Fibroblast of skin of left quadriceps (primary cell): ENCODE measurements at regions not wholly inside any gene's neighbourhood (a gene's known extent, or its start where the extent isn't known, plus 50 kb on each side); places are given as distances from the start of the nearest gene placed in this dataset.

ENCODE experiments used
- DNase-seq, 2 experiments: peaks; one replicate each; pipeline ENCODE4 v3.0.0-alpha.2; 2013; ENCODE audit warnings: low read depth in 2 of 2

DNA sequence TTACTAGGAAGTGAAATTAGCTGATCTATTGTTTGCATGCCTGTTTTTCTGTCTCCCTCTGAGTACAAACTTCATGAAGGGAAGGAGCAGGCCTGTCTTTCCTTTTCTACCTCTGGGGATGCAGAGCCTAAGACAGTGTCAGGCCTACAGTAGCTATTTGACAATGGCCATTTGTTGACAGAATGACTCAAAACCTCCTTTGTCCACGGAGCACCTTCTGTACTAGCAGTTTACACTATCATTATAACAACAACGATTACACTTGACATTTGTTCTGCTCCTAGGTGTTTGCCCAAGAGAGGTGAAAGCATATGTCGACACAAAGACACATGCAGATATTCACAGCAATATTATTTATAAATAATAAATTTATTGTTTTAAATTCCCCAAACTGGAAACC, 132.3 kb upstream of the IRX3 start:
- DNase-seq: no peak

GRCh38 chr16:54417384-54417783, 130.8 kb upstream of the IRX3 start:
- DNase-seq: no peak

DNA sequence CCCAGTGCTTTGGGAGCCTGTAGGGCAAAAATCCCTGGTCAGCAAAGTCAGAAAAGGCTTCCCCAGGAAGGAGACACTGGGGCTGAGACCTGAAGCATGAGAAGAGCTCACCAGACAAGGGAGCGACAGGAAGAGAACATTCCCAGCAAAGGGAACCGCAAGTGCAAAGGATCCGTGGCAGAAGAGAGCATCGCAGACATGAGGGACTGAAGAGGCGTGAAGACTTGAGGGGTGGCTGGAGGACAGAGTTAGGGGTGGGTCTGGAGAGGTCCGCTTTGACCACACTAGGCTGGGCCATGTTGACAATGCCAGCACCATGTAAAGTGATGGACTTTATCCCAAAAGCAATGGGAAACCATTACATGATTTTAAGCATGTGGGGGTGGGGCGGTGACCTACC, 128.1 kb upstream of the IRX3 start:
- DNase-seq: no peak

DNA sequence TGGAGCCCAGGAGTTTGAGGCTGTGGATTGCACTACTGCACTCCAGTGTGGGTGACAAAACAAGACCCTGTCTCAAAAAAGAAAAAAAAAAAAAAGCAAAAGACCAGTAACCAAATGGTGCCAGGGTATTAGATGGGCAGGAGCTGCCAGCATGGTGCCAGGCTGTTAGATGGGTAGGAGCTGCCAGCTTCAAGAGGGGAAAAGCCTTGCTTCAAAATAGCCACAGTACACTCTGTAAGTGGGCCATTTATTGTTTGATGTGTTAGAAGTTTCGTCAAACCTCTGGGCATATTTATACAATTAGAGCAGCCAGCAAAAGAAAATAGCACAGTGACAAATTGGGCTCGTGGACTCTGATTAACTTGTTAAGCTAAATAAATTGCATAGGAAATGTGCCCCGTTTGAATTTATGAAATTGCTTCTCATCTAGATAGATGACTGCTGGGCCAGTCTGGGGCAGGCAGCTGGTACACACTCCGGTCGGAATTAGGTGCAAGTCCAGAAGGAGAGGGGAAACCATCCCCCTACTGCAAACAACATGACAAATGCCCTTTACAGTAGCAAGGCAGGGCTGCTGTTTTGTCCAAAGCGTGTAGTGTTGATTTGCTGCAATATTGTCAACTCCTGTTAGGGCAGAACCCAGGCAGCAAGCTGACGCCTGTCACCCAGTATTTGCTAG, 126.3 kb upstream of the IRX3 start:
- DNase-seq: no peak

- no peak for DNase-seq
Measured at GRCh38 chr16:54412037-54412436, 125.5 kb upstream of the IRX3 start.

DNA sequence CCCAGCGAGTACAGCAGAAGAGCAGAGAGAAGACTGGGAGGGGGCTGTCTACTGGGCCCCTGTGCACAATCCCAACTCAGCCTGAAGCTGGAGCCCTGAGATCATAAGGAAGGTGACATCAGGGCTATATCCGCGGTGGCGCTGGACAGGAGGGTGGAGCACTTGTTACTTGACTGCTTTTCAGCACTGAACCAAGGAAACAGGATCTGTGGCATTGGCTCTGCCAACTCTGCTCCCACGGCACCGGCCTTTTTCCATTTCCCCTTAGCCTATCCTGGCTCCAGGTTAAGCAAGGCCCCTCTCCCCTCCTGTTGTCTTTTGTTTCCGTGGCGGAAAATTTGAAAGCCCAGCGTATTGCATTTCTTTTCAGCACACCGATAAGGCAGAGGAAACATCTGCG, 125.0 kb upstream of the IRX3 start:
- DNase-seq: no peak

DNA sequence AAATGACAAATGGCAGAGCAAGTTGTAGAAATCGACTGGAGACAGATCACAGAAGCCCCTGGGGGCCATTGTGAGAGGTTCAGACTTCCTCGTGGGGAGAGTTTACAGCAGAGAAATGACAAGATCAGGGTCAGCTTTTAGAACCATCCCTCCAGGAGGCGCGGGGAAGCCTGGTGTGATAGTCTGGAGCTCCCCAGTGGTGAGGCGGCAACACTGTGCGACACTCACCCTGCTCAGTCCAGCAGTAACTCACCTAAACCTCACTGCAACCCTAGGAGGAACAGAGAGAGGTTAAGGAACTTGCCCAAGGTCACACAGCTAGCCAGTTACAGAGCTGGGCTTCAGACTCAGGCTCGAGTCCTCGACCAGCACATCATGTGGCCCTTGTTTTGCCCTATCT, 123.4 kb upstream of the IRX3 start:
- DNase-seq: no peak

DNA sequence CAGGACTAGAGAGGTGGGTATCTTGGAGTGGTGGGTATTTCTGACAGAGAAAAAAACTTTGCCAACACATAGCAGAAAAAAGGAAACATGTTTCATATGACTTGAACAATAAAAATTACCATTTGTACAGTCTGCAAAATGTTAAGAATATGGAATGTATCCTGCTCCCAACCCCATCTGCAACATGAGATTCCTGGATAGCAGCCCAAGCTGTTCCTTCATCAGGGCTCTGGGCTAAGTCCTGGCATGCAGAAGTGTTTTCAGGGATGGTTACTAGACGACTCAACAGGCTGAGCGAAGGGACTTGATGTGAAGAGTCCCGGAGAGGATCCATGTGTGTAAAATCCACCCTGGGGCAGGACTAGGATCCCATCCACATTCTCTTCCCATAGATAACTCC, 121.0 kb upstream of the IRX3 start:
- DNase-seq: peak; percentile 62 to 63

- DNase-seq: no peak
Measured at GRCh38 chr16:54405478-54405877, 118.9 kb upstream of the IRX3 start.

GRCh38 chr16:54403580-54403979, 117.0 kb upstream of the IRX3 start:
- DNase-seq: no peak

DNA sequence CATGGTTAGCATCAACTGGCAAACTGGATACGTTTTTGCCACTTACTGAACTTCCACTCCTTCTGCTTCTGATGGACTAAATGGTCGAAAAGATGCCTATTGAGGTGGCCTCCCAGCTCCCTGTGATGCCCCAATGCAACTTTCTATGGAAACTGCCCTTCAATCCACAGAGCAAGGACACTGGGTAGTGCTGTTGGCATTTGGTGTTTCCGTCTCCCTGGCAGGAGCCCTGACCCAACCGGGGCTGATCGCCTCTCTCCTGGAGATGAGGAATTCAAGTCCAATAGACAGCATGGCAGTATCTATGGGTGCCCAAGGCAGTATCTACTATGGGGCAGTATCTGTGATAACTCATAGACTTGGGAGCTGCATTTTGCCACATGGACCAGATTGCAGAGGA, 116.3 kb upstream of the IRX3 start:
- no peak for DNase-seq

GRCh38 chr16:54402270-54402669, 115.7 kb upstream of the IRX3 start:
- no peak for DNase-seq

DNA sequence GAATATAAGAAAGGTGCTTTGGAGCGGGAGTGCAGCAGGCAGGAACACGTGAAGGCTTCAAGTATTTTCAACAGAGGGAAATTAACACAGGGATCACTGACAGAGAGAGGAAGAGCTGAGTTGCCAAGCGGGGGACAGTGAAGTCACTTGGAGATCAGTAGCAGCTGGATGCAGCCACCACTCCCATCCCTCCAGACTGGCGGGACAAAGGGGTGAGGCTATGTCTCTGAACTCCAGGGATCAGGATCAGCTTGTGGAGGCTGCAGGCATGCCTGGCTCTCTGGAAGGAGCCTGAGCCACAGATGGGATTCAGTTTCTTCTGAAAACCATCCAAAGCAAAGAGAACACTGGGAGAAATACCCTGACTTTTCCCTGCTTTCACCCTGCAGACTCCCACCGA, 113.7 kb upstream of the IRX3 start:
- no peak for DNase-seq

GRCh38 chr16:54398986-54399385, 112.4 kb upstream of the IRX3 start:
- no peak for DNase-seq

GRCh38 chr16:54397838-54398237, 111.3 kb upstream of the IRX3 start:
- no peak for DNase-seq

DNA sequence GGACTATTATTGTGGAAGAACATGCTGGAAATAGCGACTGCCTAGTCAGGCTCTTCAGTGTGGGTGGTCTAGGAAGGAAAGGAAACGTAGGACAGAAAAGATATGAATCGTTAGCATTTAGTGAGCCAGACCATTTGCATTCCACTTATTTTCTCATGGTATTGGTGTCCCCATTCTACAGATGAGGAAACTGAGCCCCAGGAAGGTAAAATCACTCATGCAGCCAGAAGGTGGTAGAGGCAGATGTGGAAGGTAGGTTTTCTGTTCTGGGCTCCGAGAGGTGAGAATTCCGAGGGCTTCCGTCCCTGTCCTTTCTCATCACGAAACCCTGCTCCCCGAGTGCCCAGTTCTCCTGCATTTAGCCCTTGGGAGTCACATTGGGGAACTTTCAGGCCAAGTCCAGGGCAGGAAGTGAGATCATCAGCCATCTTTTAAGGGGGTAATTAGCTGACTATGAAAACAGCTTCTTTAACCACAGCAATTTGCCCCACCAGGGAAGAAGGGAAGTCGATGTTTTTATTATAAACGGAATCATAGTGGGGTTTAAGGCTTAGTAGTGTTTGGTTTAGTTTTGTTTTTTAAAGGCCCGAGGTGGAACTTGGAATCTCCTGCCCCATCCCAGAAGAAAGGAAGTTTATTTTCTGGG, 110.7 kb upstream of the IRX3 start:
- peak; percentile 16 to 18 for DNase-seq

DNA sequence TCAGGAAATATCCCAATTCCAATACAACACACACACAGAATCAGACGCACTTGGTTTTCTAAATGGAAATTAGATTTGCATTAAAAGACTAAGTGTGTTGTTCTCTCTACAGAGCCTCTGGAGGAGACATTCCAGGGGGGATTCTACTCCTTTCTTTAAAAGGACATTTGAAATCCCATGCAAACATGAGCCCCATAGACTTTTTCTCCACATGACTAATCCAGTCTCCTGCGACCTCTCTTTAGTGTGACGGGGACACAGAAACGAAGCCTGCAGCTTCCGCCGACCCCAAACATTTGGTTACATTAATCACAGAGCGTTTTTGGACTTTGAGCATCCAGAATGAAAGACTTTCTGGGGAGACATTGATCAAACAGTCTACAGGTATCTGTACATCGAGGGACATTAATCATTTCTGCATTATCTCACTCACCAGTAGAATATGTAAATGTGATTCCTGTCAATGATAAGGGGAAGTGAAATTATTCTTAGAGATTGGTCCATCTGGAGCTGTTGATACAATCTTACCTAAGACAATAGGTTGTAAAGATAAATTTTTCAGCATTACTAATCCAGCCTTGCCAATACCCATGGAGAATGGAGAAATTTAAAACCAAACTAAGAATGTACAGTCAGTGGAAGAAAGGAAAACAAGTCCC, 103.4 kb upstream of the IRX3 start:
- DNase-seq: no peak

GRCh38 chr16:54385141-54385540, 98.6 kb upstream of the IRX3 start:
- no peak for DNase-seq

DNA sequence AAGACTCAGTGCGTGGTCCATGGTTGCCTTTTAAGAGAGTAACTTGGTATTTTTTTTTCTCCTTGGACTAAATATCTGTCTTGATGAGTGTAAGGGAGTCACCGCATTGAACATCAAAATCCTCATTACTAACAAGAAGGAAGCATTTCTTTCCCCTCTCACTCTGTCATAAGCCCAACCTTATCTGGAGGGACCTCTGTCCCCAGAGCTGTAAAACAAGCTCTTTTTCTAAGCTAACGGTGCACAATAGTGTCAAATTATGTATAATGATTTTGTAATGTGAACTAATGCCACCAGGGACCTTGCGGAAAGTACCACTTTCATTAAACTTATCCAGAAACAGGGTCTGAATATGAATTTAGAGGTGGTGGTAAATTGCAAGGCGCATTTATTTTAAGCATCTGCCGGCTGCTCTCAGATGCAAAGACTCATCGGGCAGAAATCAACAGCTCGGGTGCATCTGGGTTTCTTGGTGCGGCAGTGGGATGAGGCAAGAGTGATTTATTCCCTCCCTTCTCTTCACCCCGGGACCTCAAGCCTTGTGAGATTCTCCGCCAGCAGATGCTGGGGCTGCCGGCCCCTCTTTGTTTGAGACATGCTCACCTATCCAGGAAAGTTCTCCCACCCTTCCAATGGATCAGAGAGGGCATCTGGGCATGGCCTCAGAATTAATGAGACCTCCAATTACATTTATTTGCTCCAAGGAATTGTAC, 95.2 kb upstream of the IRX3 start:
- no peak for DNase-seq

DNA sequence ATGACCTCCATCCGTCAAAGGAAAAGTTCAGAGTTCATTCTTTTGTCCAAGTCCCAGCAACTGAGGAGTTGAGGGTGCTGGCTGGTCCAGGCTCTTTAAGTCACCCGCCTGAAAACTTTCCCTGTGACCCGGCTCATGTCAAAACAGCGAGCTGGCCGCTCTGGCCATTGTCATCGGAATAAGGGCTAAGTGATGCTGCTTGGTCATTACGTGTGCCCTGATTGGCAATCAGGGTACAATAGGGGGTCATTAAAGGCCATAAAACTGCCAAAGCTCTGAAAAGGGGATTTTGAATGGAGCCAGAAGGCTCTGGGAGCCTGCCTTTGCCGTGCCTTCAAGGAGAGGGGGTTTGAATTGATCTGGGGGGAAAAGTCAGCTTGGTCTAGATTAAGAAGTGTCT, 88.5 kb upstream of the IRX3 start:
- DNase-seq: no peak

DNA sequence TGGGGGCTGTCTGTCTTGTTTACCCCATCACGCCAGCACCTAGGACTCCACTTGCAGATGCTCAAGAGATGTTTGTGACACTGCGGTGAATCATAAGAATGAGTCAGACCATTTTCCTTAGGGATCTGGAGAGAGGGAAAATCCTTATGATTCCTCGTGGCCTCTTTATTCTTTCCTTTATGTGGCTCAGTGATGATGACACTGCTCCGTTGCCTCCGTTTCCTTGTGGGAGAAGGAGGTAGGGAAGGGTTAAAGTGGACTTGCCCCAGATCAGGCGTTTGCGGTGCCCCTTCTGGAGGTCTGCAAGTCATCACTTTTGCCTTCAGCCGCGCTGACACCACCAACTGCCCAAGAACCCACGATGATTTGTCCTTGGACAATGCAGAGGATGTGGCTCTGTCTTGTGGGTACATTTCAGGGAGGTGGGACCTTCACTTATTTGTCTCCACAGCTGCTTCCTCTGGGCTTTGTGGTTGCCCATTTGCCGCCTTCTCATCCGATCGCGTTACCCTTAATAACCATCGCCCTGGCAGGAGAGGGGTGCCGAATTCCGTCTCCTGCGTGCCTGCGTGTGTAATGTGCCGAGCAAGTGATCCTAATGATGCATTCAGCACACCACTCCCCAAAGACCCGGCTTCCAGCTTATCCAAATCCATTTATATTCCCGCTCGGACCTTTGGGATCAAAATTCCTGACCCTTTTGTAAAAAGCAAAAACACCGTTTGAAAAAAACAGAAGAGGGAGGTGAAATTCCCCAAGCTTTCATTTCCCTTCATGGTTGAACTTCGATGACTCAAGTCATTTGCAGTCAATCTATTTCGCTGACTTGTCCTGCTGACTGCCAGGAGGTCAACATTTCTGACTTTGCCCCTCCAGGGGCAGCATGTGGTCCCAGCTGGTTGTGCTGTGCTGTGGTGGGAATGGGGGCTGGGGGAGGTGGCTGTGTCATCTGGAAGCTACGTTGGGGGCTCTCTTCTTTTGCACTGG, 87.2 kb upstream of the IRX3 start:
- DNase-seq: peak; percentile 78
